Spinal cord (tissue), 9 donors: ENCODE measurements at regions not wholly inside any gene's neighbourhood (a gene's known extent, or its start where the extent isn't known, plus 50 kb on each side); places are given as distances from the start of the nearest gene placed in this dataset.

Experiments used
- DNase-seq, 6 donors: peaks; one replicate each; pipeline versions ENCODE4 v3.0.0 to v3.0.0-alpha.2; 2013 to 2015; ENCODE audit warnings: low spot score in 6 of 6, low read depth in 4 of 6
- H3K27ac ChIP-seq: one replicate; pipeline ENCODE4 v1.5.1; 2013; ENCODE audit warnings: low read depth, low read length, control low read depth
- H3K27me3 ChIP-seq: one replicate; pipeline ENCODE4 v1.6.1; 2013; ENCODE audit warnings: low read length; ENCODE audit not compliant: control insufficient read depth, insufficient read depth
- H3K36me3 ChIP-seq: one replicate; pipeline ENCODE4 v1.6.1; 2013; ENCODE audit warnings: low read length; ENCODE audit not compliant: control insufficient read depth, insufficient read depth
- H3K4me1 ChIP-seq: one replicate; pipeline ENCODE4 v1.6.1; 2013; ENCODE audit warnings: low read length; ENCODE audit not compliant: control insufficient read depth, insufficient read depth
- H3K4me3 ChIP-seq: one replicate; pipeline ENCODE4 v1.5.1; 2013; ENCODE audit warnings: low read depth, low read length, control low read depth
- H3K9me3 ChIP-seq: one replicate; pipeline ENCODE4 v1.6.1; 2013; ENCODE audit warnings: low read length; ENCODE audit not compliant: control insufficient read depth, insufficient read depth
- WGBS: methylation state at CpG from one replicate; pipeline ENCODE4 v1.1.5; 2013; ENCODE audit warnings: missing lambda C conversion rate; ENCODE audit not compliant: insufficient coverage; 5-methylcytosine and 5-hydroxymethylcytosine counted together
- donor health status: healthy.

GRCh38 chr10:63718006-63718405 is 196.8 kb downstream of the REEP3 start:
- 80% methylated on average over 1 of the region's 4 CpGs for WGBS
- H3K36me3 ChIP-seq, result no peaks in the 10 kb centered on the region
- H3K4me1 ChIP-seq, result peaks cover 27% of the 10 kb centered on the region
- H3K27ac ChIP-seq, result no peak overlapping the region
- no peak for DNase-seq
- no peak overlapping the region for H3K4me3 ChIP-seq
- no peaks in the 10 kb centered on the region for H3K9me3 ChIP-seq
- H3K27me3 ChIP-seq, result peaks cover 3% of the 10 kb centered on the region

- DNase-seq, result peak in 1 of 6 donors; percentile 48
- WGBS, result 69% methylated on average over 7 of the region's 7 CpGs
- peaks cover 23% of the 10 kb centered on the region for H3K4me1 ChIP-seq
- no peaks in the 10 kb centered on the region for H3K36me3 ChIP-seq
- H3K4me3 ChIP-seq, result no peak overlapping the region
- no peaks in the 10 kb centered on the region for H3K9me3 ChIP-seq
- H3K27me3 ChIP-seq, result peaks cover 3% of the 10 kb centered on the region
- H3K27ac ChIP-seq, result no peak overlapping the region
Observed at GRCh38 chr10:63718421-63718820, 197.2 kb downstream of the REEP3 start.

- peaks cover 18% of the 10 kb centered on the region for H3K4me1 ChIP-seq
- H3K27me3 ChIP-seq, result peaks cover 3% of the 10 kb centered on the region
- H3K27ac ChIP-seq, result no peak overlapping the region
- no peak for DNase-seq
- no CpG with 5 or more reads among the region's 4 CpGs for WGBS
- H3K4me3 ChIP-seq, result no peak overlapping the region
- H3K36me3 ChIP-seq, result no peaks in the 10 kb centered on the region
- no peaks in the 10 kb centered on the region for H3K9me3 ChIP-seq
Observed at GRCh38 chr10:63719226-63719856, 198.1 kb downstream of the REEP3 start.

- no CpG with 5 or more reads among the region's 6 CpGs for WGBS
Observed at GRCh38 chr10:63720072-63720537, 198.9 kb downstream of the REEP3 start.

GRCh38 chr10:63720676-63721075 is 199.5 kb downstream of the REEP3 start:
- Histone ChIP-seq H3K4me3 (no peak overlapping the region), H3K4me1 (peaks cover 18% of the 10 kb centered on the region), H3K36me3 (no peaks in the 10 kb centered on the region), H3K27ac (no peak overlapping the region), H3K9me3 (no peaks in the 10 kb centered on the region), H3K27me3 (peaks cover 3% of the 10 kb centered on the region)
- 88% methylated on average over 1 of the region's 4 CpGs for WGBS
- DNase-seq, result no peak

More at GRCh38 chr10:63720072-63720537, 198.9 kb downstream of the REEP3 start:
- Histone ChIP-seq H3K9me3 (no peaks in the 10 kb centered on the region), H3K4me3 (no peak overlapping the region), H3K4me1 (peaks cover 18% of the 10 kb centered on the region), H3K36me3 (no peaks in the 10 kb centered on the region), H3K27me3 (peaks cover 3% of the 10 kb centered on the region), H3K27ac (no peak overlapping the region)
- DNase-seq, result peak in 3 of 6 donors; percentile 54 to 92 (median 82)

- Histone ChIP-seq H3K4me1 (peaks cover 14% of the 10 kb centered on the region), H3K27ac (no peak overlapping the region), H3K4me3 (no peak overlapping the region), H3K9me3 (no peaks in the 10 kb centered on the region), H3K27me3 (peaks cover 3% of the 10 kb centered on the region), H3K36me3 (no peaks in the 10 kb centered on the region)
- DNase-seq, result peak in 3 of 6 donors; percentile 49 to 79 (median 52)
- 13% methylated on average over 2 of the region's 5 CpGs for WGBS
Observed at GRCh38 chr10:63722537-63722936, 201.3 kb downstream of the REEP3 start.

GRCh38 chr10:63723320-63723719 is 202.1 kb downstream of the REEP3 start:
- WGBS, result 95% methylated on average over 2 of the region's 4 CpGs
- H3K9me3 ChIP-seq, result no peaks in the 10 kb centered on the region
- H3K27me3 ChIP-seq, result peaks cover 3% of the 10 kb centered on the region
- H3K4me3 ChIP-seq, result no peak overlapping the region
- H3K36me3 ChIP-seq, result no peaks in the 10 kb centered on the region
- peaks cover 10% of the 10 kb centered on the region for H3K4me1 ChIP-seq
- DNase-seq, result no peak
- no peak overlapping the region for H3K27ac ChIP-seq

- H3K36me3 ChIP-seq, result no peaks in the 10 kb centered on the region
- H3K4me3 ChIP-seq, result no peak overlapping the region
- WGBS, result 76% methylated on average over 7 of the region's 7 CpGs
- peaks cover 8% of the 10 kb centered on the region for H3K4me1 ChIP-seq
- H3K9me3 ChIP-seq, result no peaks in the 10 kb centered on the region
- DNase-seq, result no peak
- H3K27ac ChIP-seq, result no peak overlapping the region
- no peaks in the 10 kb centered on the region for H3K27me3 ChIP-seq
Observed at GRCh38 chr10:63723741-63724140, 202.5 kb downstream of the REEP3 start.

- Histone ChIP-seq H3K27me3 (no peaks in the 10 kb centered on the region), H3K27ac (no peak overlapping the region), H3K4me3 (no peak overlapping the region), H3K4me1 (peaks cover 8% of the 10 kb centered on the region), H3K36me3 (no peaks in the 10 kb centered on the region), H3K9me3 (no peaks in the 10 kb centered on the region)
- no peak for DNase-seq
- WGBS, result no CpG with 5 or more reads among the region's 2 CpGs
Observed at GRCh38 chr10:63724922-63725321, 203.7 kb downstream of the REEP3 start.

- no peaks in the 10 kb centered on the region for H3K36me3 ChIP-seq
- peaks cover 8% of the 10 kb centered on the region for H3K4me1 ChIP-seq
- H3K27me3 ChIP-seq, result no peaks in the 10 kb centered on the region
- no peak overlapping the region for H3K27ac ChIP-seq
- no peak overlapping the region for H3K4me3 ChIP-seq
- H3K9me3 ChIP-seq, result no peaks in the 10 kb centered on the region
- no CpG with 5 or more reads among the region's 2 CpGs for WGBS
- DNase-seq, result no peak
Observed at GRCh38 chr10:63726867-63727266, 205.7 kb downstream of the REEP3 start.
